Loucy (cell line): ENCODE measurements at regions not wholly inside any gene's neighbourhood (a gene's known extent, or its start where the extent isn't known, plus 50 kb on each side); places are given as distances from the start of the nearest gene placed in this dataset.

ENCODE experiments used
- H2AFZ ChIP-seq: fragments of 200-600 bp; sonication (generic); 2 replicates; pipeline ENCODE4 v1.6.0; 2016; ENCODE audit warnings: antibody characterized with exemption, mild to moderate bottlenecking, low read length, moderate library complexity
- H3F3A ChIP-seq: fragments of 200-600 bp; 2 replicates; pipeline ENCODE4 v1.6.0; 2016; ENCODE audit warnings: antibody characterized with exemption, low read depth, mild to moderate bottlenecking
- H3K27me3 ChIP-seq: fragments of 200-600 bp; sonication (generic); 2 replicates; pipeline ENCODE4 v1.6.1; 2014; ENCODE audit warnings: low read length, mild to moderate bottlenecking; ENCODE audit not compliant: insufficient read depth, poor library complexity, severe bottlenecking
- H3K36me3 ChIP-seq: fragments of 200-600 bp; sonication (generic); 2 replicates; pipeline ENCODE4 v1.6.1; 2016; ENCODE audit warnings: low read length; ENCODE audit not compliant: insufficient read depth
- H3K4me1 ChIP-seq: fragments of 200-600 bp; sonication (generic); 2 replicates; pipeline ENCODE4 v1.5.1; 2014; ENCODE audit warnings: low read length, mild to moderate bottlenecking; ENCODE audit not compliant: insufficient read depth, poor library complexity, severe bottlenecking
- H3K4me2 ChIP-seq: fragments of 200-600 bp; sonication (generic); 2 replicates; pipeline ENCODE4 v1.6.0; 2014; ENCODE audit warnings: antibody characterized with exemption, low read length, low read depth, mild to moderate bottlenecking; ENCODE audit not compliant: poor library complexity, severe bottlenecking
- H3K4me3 ChIP-seq: fragments of 200-600 bp; sonication (generic); 2 replicates; pipeline ENCODE4 v1.5.1; 2014; ENCODE audit warnings: low read length, mild to moderate bottlenecking, mixed read lengths; ENCODE audit not compliant: poor library complexity, severe bottlenecking
- H3K79me2 ChIP-seq: fragments of 200-600 bp; sonication (generic); 2 replicates; pipeline ENCODE4 v1.6.1; 2014; ENCODE audit warnings: low read length; ENCODE audit not compliant: insufficient read depth
- H3K9ac ChIP-seq: fragments of 200-600 bp; sonication (generic); 2 replicates; pipeline ENCODE4 v1.6.0; 2014; ENCODE audit warnings: mild to moderate bottlenecking, low read depth, low read length, moderate library complexity; ENCODE audit not compliant: poor library complexity, severe bottlenecking
- H3K9me2 ChIP-seq: fragments of 200-600 bp; sonication (generic); replicated peaks from 2 replicates; pipeline ENCODE4 v1.6.1; 2016; ENCODE audit warnings: low read depth, low read length, mixed read lengths
- H3K9me3 ChIP-seq: fragments of 200-600 bp; sonication (generic); 2 replicates; pipeline ENCODE4 v1.6.1; 2014; ENCODE audit warnings: mild to moderate bottlenecking, antibody characterized with exemption, low read length, low read depth; ENCODE audit not compliant: insufficient read depth
- H4K20me1 ChIP-seq: fragments of 200-600 bp; sonication (generic); 2 replicates; pipeline ENCODE4 v1.6.0; 2014; ENCODE audit warnings: antibody characterized with exemption, low read length, mild to moderate bottlenecking; ENCODE audit not compliant: insufficient read depth, poor library complexity, severe bottlenecking
- CTCF ChIP-seq: fragments of 200-600 bp; sonication (generic); conservative IDR thresholded peaks from 2 replicates; pipeline ENCODE4 v1.5.1; 2014; ENCODE audit warnings: mild to moderate bottlenecking, antibody characterized with exemption, low read length
- EZH2phosphoT487 ChIP-seq: fragments of 200-600 bp; IDR thresholded peaks from 2 replicates; pipeline ENCODE4 v1.6.1; 2018; ENCODE audit warnings: antibody characterized with exemption, mild to moderate bottlenecking, moderate library complexity, borderline replicate concordance

- Histone ChIP-seq H3F3A (no peaks in the 10 kb centered on the region), H3K36me3 (no peaks in the 10 kb centered on the region), H3K79me2 (no peaks in the 10 kb centered on the region), H3K4me2 (no peak overlapping the region), H2AFZ (no peak overlapping the region), H3K4me3 (no peak overlapping the region), H3K4me1 (no peaks in the 10 kb centered on the region), H3K27me3 (no peaks in the 10 kb centered on the region), H3K9ac (no peak overlapping the region), H4K20me1 (no peaks in the 10 kb centered on the region), H3K9me3 (no peaks in the 10 kb centered on the region; the same call in 1 of the 2 replicates), H3K9me2 (no peaks in the 10 kb centered on the region)
- TF ChIP-seq CTCF (no peak), EZH2phosphoT487 (no peak)
These were observed 356.9 kb upstream of the KLHL29 start for GRCh38 chr2:23028106-23028505.

GRCh38 chr2:23029111-23029510 is 355.9 kb upstream of the KLHL29 start:
- TF ChIP-seq CTCF (no peak), EZH2phosphoT487 (no peak)
- Histone ChIP-seq H3K9ac (no peak overlapping the region), H3F3A (no peaks in the 10 kb centered on the region), H3K9me3 (no peaks in the 10 kb centered on the region; the same call in 1 of the 2 replicates), H3K79me2 (no peaks in the 10 kb centered on the region), H3K4me1 (no peaks in the 10 kb centered on the region), H3K9me2 (no peaks in the 10 kb centered on the region), H2AFZ (no peak overlapping the region), H4K20me1 (no peaks in the 10 kb centered on the region), H3K4me3 (no peak overlapping the region), H3K4me2 (no peak overlapping the region), H3K36me3 (no peaks in the 10 kb centered on the region), H3K27me3 (no peaks in the 10 kb centered on the region)

- no peak overlapping the region for H3K4me2 ChIP-seq
- TF ChIP-seq EZH2phosphoT487 (no peak), CTCF (no peak)
- no peak overlapping the region for H3K4me3 ChIP-seq
These were observed 355.0 kb upstream of the KLHL29 start for GRCh38 chr2:23029951-23030350.

More at GRCh38 chr2:23029951-23030350, 355.0 kb upstream of the KLHL29 start:
- H3K36me3 ChIP-seq = no peaks in the 10 kb centered on the region
- H4K20me1 ChIP-seq = no peaks in the 10 kb centered on the region
- H3K79me2 ChIP-seq = no peaks in the 10 kb centered on the region
- H3K4me1 ChIP-seq = no peaks in the 10 kb centered on the region
- no peaks in the 10 kb centered on the region for H3K27me3 ChIP-seq
- H3K9ac ChIP-seq = no peak overlapping the region
- no peak overlapping the region for H2AFZ ChIP-seq
- no peaks in the 10 kb centered on the region for H3F3A ChIP-seq
- H3K9me3 ChIP-seq = no peaks in the 10 kb centered on the region; the same call in 1 of the 2 replicates
- no peaks in the 10 kb centered on the region for H3K9me2 ChIP-seq
